H1 (cell line): ENCODE measurements at regions not wholly inside any gene's neighbourhood (a gene's known extent, or its start where the extent isn't known, plus 50 kb on each side); places are given as distances from the start of the nearest gene placed in this dataset.
"Not testable (repeated sequence)": the region's sequence is repeated elsewhere in the genome, so short reads cannot be mapped to it uniquely, and the experiment has no call there.

Experiments
- CTCF ChIA-PET: fragments of 300-600 bp; sonication (Branson Sonifier 250); formaldehyde crosslinking; loops from one replicate; lab custom pipeline; 2021; ENCODE audit not compliant: partially characterized antibody; lab: Charles Lee
- POLR2A ChIA-PET: fragments of 300-600 bp; sonication (Branson Sonifier 250); formaldehyde crosslinking; loops from one replicate; lab custom pipeline; 2021; ENCODE audit warnings: inconsistent platforms; ENCODE audit not compliant: partially characterized antibody; lab: Charles Lee
- DNase-seq, 2 experiments: peaks; one replicate each; pipeline versions ENCODE4 v3.0.0 to v3.0.0-alpha.2; 2010 to 2022; ENCODE audit warnings: low spot score in 2 of 2, low read depth in 1 of 2, mixed read lengths in 1 of 2
- FAIRE-seq: peaks from 2 replicates; lab custom pipeline; 2011; peaks lifted over from hg19 to GRCh38; lab: Jason Lieb, UNC
- H2AFZ ChIP-seq: 2 replicates; pipeline ENCODE4 v1.8.1; 2012; ENCODE audit warnings: low read length, inconsistent platforms
- H2AK5ac ChIP-seq: 2 replicates; pipeline ENCODE4 v1.6.1; 2013; ENCODE audit warnings: low read depth, low read length
- H2BK120ac ChIP-seq: replicated peaks from 2 replicates; pipeline ENCODE3; 2013; ENCODE audit warnings: low read depth, low read length, inconsistent platforms
- H2BK12ac ChIP-seq: 2 replicates; pipeline ENCODE4 v1.6.1; 2013; ENCODE audit warnings: low read depth, low read length
- H2BK15ac ChIP-seq: 2 replicates; pipeline ENCODE4 v1.6.1; 2013; ENCODE audit warnings: low read length
- H2BK20ac ChIP-seq: 2 replicates; pipeline ENCODE4 v1.6.1; 2013; ENCODE audit warnings: low read length
- H2BK5ac ChIP-seq: 2 replicates; pipeline ENCODE4 v1.6.1; 2013; ENCODE audit warnings: low read depth, low read length
- H3K14ac ChIP-seq: 2 replicates; pipeline ENCODE4 v1.6.1; 2013; ENCODE audit warnings: inconsistent platforms; ENCODE audit not compliant: insufficient read length
- H3K18ac ChIP-seq: 2 replicates; pipeline ENCODE4 v1.6.1; 2013; ENCODE audit warnings: low read length; ENCODE audit errors: extremely low read depth
- H3K23ac ChIP-seq: 2 replicates; pipeline ENCODE4 v1.6.1; 2013; ENCODE audit warnings: inconsistent platforms; ENCODE audit not compliant: insufficient read length
- H3K23me2 ChIP-seq: 2 replicates; pipeline ENCODE4 v1.6.1; 2013; ENCODE audit warnings: low read depth, low read length
- H3K27ac ChIP-seq: 2 replicates; pipeline ENCODE4 v1.6.1; 2011; ENCODE audit warnings: low read depth, low read length, inconsistent platforms
- H3K27me3 ChIP-seq, 4 experiments: replicated peaks in 1 of 4; 1 replicate in 1 of 4; 2 replicates in 3 of 4; pipeline versions ENCODE4 v1.6.1 to v1.8.1; 2011 to 2013; ENCODE audit warnings: low read length in 3 of 4, mild to moderate bottlenecking in 3 of 4, inconsistent platforms in 2 of 4, mixed read lengths in 2 of 4, moderate library complexity in 1 of 4; ENCODE audit not compliant: control insufficient read depth in 3 of 4, insufficient read depth in 3 of 4; ENCODE audit errors: extremely low read depth in 1 of 4
- H3K36me3 ChIP-seq, 4 experiments: 2 replicates each; pipeline versions ENCODE4 v1.6.1 to v1.8.1; 2011 to 2013; ENCODE audit warnings: mild to moderate bottlenecking in 4 of 4, low read length in 3 of 4, moderate library complexity in 2 of 4, control low read depth in 1 of 4, inconsistent platforms in 1 of 4; ENCODE audit not compliant: insufficient read depth in 4 of 4, control insufficient read depth in 2 of 4
- H3K4ac ChIP-seq: replicated peaks from 2 replicates; pipeline ENCODE3; 2013; ENCODE audit warnings: low read length, low read depth, mixed read lengths, inconsistent platforms; ENCODE audit not compliant: insufficient read length
- H3K4me1 ChIP-seq, 4 experiments: replicated peaks in 1 of 4; 1 replicate in 1 of 4; 2 replicates in 3 of 4; pipeline versions ENCODE4 v1.6.1 to v1.8.1; 2011 to 2013; ENCODE audit warnings: low read length in 3 of 4, inconsistent platforms in 2 of 4, mixed read lengths in 1 of 4; ENCODE audit not compliant: insufficient read depth in 4 of 4, control insufficient read depth in 3 of 4
- H3K4me2 ChIP-seq, 2 experiments: 2 replicates each; pipeline versions ENCODE4 v1.6.1 to v1.8.1; 2011 to 2013; ENCODE audit warnings: low read depth in 2 of 2, low read length in 2 of 2, control low read depth in 1 of 2, inconsistent platforms in 1 of 2, mild to moderate bottlenecking in 1 of 2; ENCODE audit not compliant: insufficient read depth in 1 of 2
- H3K4me3 ChIP-seq, 4 experiments: fragments of 200-600, 300-600 bp in 1 of 4; sonication (generic), shearing (Covaris generic), sonication (Bioruptor Twin) in 1 of 4; 2 replicates each; pipeline versions ENCODE4 v1.5.1 to v1.8.1; 2011 to 2016; ENCODE audit warnings: low read length in 4 of 4, low read depth in 3 of 4, control low read depth in 2 of 4, inconsistent platforms in 2 of 4, mild to moderate bottlenecking in 2 of 4, mixed read lengths in 1 of 4, moderate library complexity in 1 of 4; ENCODE audit not compliant: insufficient read depth in 2 of 4; ENCODE audit errors: extremely low read depth in 1 of 4
- H3K56ac ChIP-seq: replicated peaks from 2 replicates; pipeline ENCODE3; 2013; ENCODE audit warnings: low read depth, mild to moderate bottlenecking, mixed read lengths, low read length, inconsistent platforms; ENCODE audit not compliant: insufficient read length
- H3K79me1 ChIP-seq: 2 replicates; pipeline ENCODE4 v1.6.1; 2013; ENCODE audit warnings: low read depth, low read length, control low read depth
- H3K79me2 ChIP-seq, 2 experiments: 2 replicates each; pipeline versions ENCODE4 v1.6.1 to v1.8.1; 2012 to 2013; ENCODE audit warnings: low read length in 2 of 2, mild to moderate bottlenecking in 2 of 2, inconsistent platforms in 1 of 2; ENCODE audit not compliant: insufficient read depth in 2 of 2, control insufficient read depth in 1 of 2
- H3K9ac ChIP-seq, 4 experiments: replicated peaks in 1 of 4; 1 replicate in 1 of 4; 2 replicates in 3 of 4; pipeline versions ENCODE4 v1.6.1 to v1.8.1; 2011 to 2013; ENCODE audit warnings: low read depth in 3 of 4, low read length in 3 of 4, control low read depth in 2 of 4, mild to moderate bottlenecking in 2 of 4, moderate library complexity in 2 of 4, inconsistent platforms in 1 of 4; ENCODE audit errors: extremely low read depth in 1 of 4
- H3K9me3 ChIP-seq, 2 experiments: 2 replicates each; pipeline versions ENCODE4 v1.6.1 to v1.8.1; 2012 to 2013; ENCODE audit warnings: mild to moderate bottlenecking in 2 of 2, moderate library complexity in 2 of 2, control low read depth in 1 of 2, inconsistent platforms in 1 of 2, low read depth in 1 of 2, low read length in 1 of 2, mixed read lengths in 1 of 2; ENCODE audit not compliant: insufficient read depth in 2 of 2
- H4K20me1 ChIP-seq, 2 experiments: replicated peaks in 1 of 2; 2 replicates each; pipeline versions ENCODE3 to v1.8.1; 2011 to 2013; ENCODE audit warnings: inconsistent platforms in 2 of 2, low read length in 2 of 2, mild to moderate bottlenecking in 1 of 2; ENCODE audit not compliant: insufficient read depth in 2 of 2, control insufficient read depth in 1 of 2
- H4K5ac ChIP-seq: 2 replicates; pipeline ENCODE4 v1.6.1; 2013; ENCODE audit warnings: low read length, low read depth, mixed read lengths, inconsistent platforms; ENCODE audit not compliant: insufficient read length
- H4K8ac ChIP-seq: 2 replicates; pipeline ENCODE4 v1.8.0; 2013; ENCODE audit warnings: mild to moderate bottlenecking, moderate library complexity, low read length, inconsistent platforms; ENCODE audit not compliant: insufficient read depth; ENCODE audit errors: extremely low read depth
- H4K91ac ChIP-seq: replicated peaks from 2 replicates; pipeline ENCODE3; 2013; ENCODE audit warnings: low read length, mixed read lengths, inconsistent platforms; ENCODE audit not compliant: insufficient read length
- WGBS, 2 experiments: shearing (Covaris generic) in 1 of 2; methylation state at CpG; one replicate each; pipeline versions ENCODE4 v1.1.6 to v1.1.7; 2013 to 2015; ENCODE audit warnings: low lambda C conversion rate in 2 of 2, mixed read lengths in 2 of 2, inconsistent platforms in 1 of 2, low coverage in 1 of 2, missing lambda C conversion rate in 1 of 2; ENCODE audit not compliant: insufficient replicate concordance in 2 of 2, insufficient coverage in 1 of 2, insufficient read length in 1 of 2; ENCODE audit errors: extremely low coverage in 1 of 2, missing lambda C conversion rate in 1 of 2; 5-methylcytosine and 5-hydroxymethylcytosine counted together

- H3K36me3 ChIP-seq, H3K4me3 ChIP-seq, H3K14ac ChIP-seq, H3K23ac ChIP-seq, H3K4ac ChIP-seq, H2BK20ac ChIP-seq, H2AK5ac ChIP-seq, H3K27me3 ChIP-seq, H3K4me2 ChIP-seq, H4K91ac ChIP-seq, H3K79me1 ChIP-seq, H2BK15ac ChIP-seq, H3K27ac ChIP-seq, H4K8ac ChIP-seq, H3K23me2 ChIP-seq, H2BK120ac ChIP-seq, H3K56ac ChIP-seq, H4K20me1 ChIP-seq, H2BK5ac ChIP-seq, H3K79me2 ChIP-seq, POLR2A ChIA-PET, FAIRE-seq, H2AFZ ChIP-seq, DNase-seq, H4K5ac ChIP-seq, H3K18ac ChIP-seq, H3K4me1 ChIP-seq, H3K9ac ChIP-seq, H2BK12ac ChIP-seq: not testable (repeated sequence)
- WGBS, 2 experiments, result 89% methylated on average over 4 of the region's 4 CpGs; no CpG with 5 or more reads in 1 of the 2 experiments
- CTCF ChIA-PET, result interaction anchor here (1.1 kb wide), 1 partner anchor 77 kb away, joined by 3 read pairs; no protein-coding TSS in a partner anchor
- peaks cover 7 to 13% of the 10 kb centered on the region in 2 experiments; a peak in 2 of 4 replicates for H3K9me3 ChIP-seq
These were observed 1220.5 kb downstream of the FLRT2 start for GRCh38 chr14:86750488-86750887.
